Endothelial cell of umbilical vein (primary cell): ENCODE measurements at regions not wholly inside any gene's neighbourhood (a gene's known extent, or its start where the extent isn't known, plus 50 kb on each side); places are given as distances from the start of the nearest gene placed in this dataset.

Experiments used
- BruUV-seq: library from RNA; stranded (reverse); fragments of 400-500 nt; replicated peaks from 2 replicates; lab custom pipeline; 2021; lab: Mats Ljungman, UMichigan
- CTCF ChIA-PET: fragments of 300-600, 350-600 bp; sonication (Branson Sonifier 250); formaldehyde crosslinking; loops from one replicate; lab custom pipeline; 2021; ENCODE audit warnings: antibody characterized with exemption, inconsistent platforms; lab: Charles Lee
- POLR2A ChIA-PET: fragments of 300-600, 350-600 bp; sonication (Branson Sonifier 250); formaldehyde crosslinking; loops from one replicate; lab custom pipeline; 2021; ENCODE audit warnings: antibody characterized with exemption, inconsistent platforms; lab: Charles Lee
- DNase-seq: peaks from one replicate; pipeline ENCODE4 v3.0.0-alpha.2; 2011; ENCODE audit warnings: low read depth, low spot score
- FAIRE-seq: peaks from 2 replicates; lab custom pipeline; 2011; peaks lifted over from hg19 to GRCh38; lab: Jason Lieb, UNC
- H2AFZ ChIP-seq: 2 replicates; pipeline ENCODE4 v1.6.0; 2012; ENCODE audit warnings: low read depth, low read length, control low read depth, inconsistent platforms
- H3K27ac ChIP-seq: 2 replicates; pipeline ENCODE4 v1.5.1; 2011; ENCODE audit warnings: low read depth, mild to moderate bottlenecking, control low read depth, low read length, moderate library complexity; ENCODE audit not compliant: insufficient read depth
- H3K27me3 ChIP-seq, 2 experiments: 2 replicates each; pipeline versions ENCODE4 v1.6.0 to v1.6.1; 2011; ENCODE audit warnings: low read length in 2 of 2, mixed read lengths in 1 of 2; ENCODE audit not compliant: control insufficient read depth in 2 of 2, insufficient read depth in 2 of 2
- H3K36me3 ChIP-seq, 2 experiments: 2 replicates in 1 of 2; 3 replicates in 1 of 2; pipeline ENCODE4 v1.5.1; 2011; ENCODE audit warnings: low read length in 2 of 2, mild to moderate bottlenecking in 1 of 2, moderate library complexity in 1 of 2; ENCODE audit not compliant: control insufficient read depth in 2 of 2, insufficient read depth in 2 of 2; ENCODE audit errors: extremely low read depth in 1 of 2
- H3K4me1 ChIP-seq: 3 replicates; pipeline ENCODE4 v1.5.1; 2011; ENCODE audit warnings: mild to moderate bottlenecking, low read length; ENCODE audit not compliant: control insufficient read depth, insufficient read depth; ENCODE audit errors: extremely low read depth
- H3K4me2 ChIP-seq: 2 replicates; pipeline ENCODE4 v1.6.1; 2011; ENCODE audit warnings: low read length, control low read depth, mixed read lengths; ENCODE audit not compliant: insufficient read depth
- H3K4me3 ChIP-seq, 3 experiments: fragments of 200-600 bp in 1 of 3; sonication (generic), shearing (Covaris generic) in 1 of 3; replicated peaks in 1 of 3; 2 replicates each; pipeline ENCODE4 v1.5.1; 2011 to 2016; ENCODE audit warnings: control low read depth in 3 of 3, low read length in 3 of 3, mild to moderate bottlenecking in 2 of 3, inconsistent platforms in 1 of 3, low read depth in 1 of 3, moderate library complexity in 1 of 3; ENCODE audit not compliant: insufficient read depth in 1 of 3
- H3K79me2 ChIP-seq: 2 replicates; pipeline ENCODE4 v1.6.0; 2012; ENCODE audit warnings: low read length, inconsistent platforms; ENCODE audit not compliant: control insufficient read depth, insufficient read depth
- H3K9ac ChIP-seq: replicated peaks from 2 replicates; pipeline ENCODE3; 2011; ENCODE audit warnings: low read length, control low read depth; ENCODE audit not compliant: insufficient read depth; ENCODE audit errors: extremely low read depth
- H3K9me1 ChIP-seq: replicated peaks from 3 replicates; pipeline ENCODE4 v1.6.0; 2011; ENCODE audit warnings: mild to moderate bottlenecking, low read length; ENCODE audit not compliant: control insufficient read depth, insufficient read depth; ENCODE audit errors: extremely low read depth
- H3K9me3 ChIP-seq: replicated peaks from 2 replicates; pipeline ENCODE4 v1.5.1; 2012; ENCODE audit warnings: low read length, inconsistent platforms; ENCODE audit not compliant: control insufficient read depth, insufficient read depth
- H4K20me1 ChIP-seq: replicated peaks from 2 replicates; pipeline ENCODE3; 2011; ENCODE audit warnings: mild to moderate bottlenecking, low read length; ENCODE audit not compliant: control insufficient read depth, insufficient read depth; ENCODE audit errors: extremely low read depth
- CTCF ChIP-seq, 2 donors: IDR thresholded peaks; 1 replicate in 1 of 2; 2 replicates in 1 of 2; pipeline ENCODE4 v1.5.1; 2011; ENCODE audit warnings: low read length in 2 of 2, mild to moderate bottlenecking in 2 of 2, moderate library complexity in 2 of 2, control low read depth in 1 of 2, inconsistent platforms in 1 of 2, low read depth in 1 of 2; ENCODE audit not compliant: insufficient read depth in 1 of 2; ENCODE audit errors: extremely low read depth in 1 of 2
- EZH2 ChIP-seq: IDR thresholded peaks from 2 replicates; pipeline ENCODE4 v1.6.1; 2012; ENCODE audit warnings: borderline replicate concordance, low read depth, mild to moderate bottlenecking, moderate library complexity, low read length, inconsistent platforms; ENCODE audit not compliant: severe bottlenecking
- FOS ChIP-seq: IDR thresholded peaks from 2 replicates; pipeline ENCODE4 v1.6.1; 2011; ENCODE audit warnings: mild to moderate bottlenecking, low read length, moderate library complexity, borderline replicate concordance; ENCODE audit not compliant: insufficient read depth
- GATA2 ChIP-seq: IDR thresholded peaks from 2 replicates; pipeline ENCODE4 v1.7.0; 2011; ENCODE audit warnings: low read depth, mild to moderate bottlenecking, moderate library complexity, mixed read lengths, low read length; ENCODE audit not compliant: insufficient read length, insufficient read depth
- JUN ChIP-seq: IDR thresholded peaks from 2 replicates; pipeline ENCODE4 v1.6.1; 2011; ENCODE audit warnings: borderline replicate concordance, low read depth; ENCODE audit not compliant: insufficient read length, insufficient read depth
- MAX ChIP-seq: IDR thresholded peaks from 2 replicates; pipeline ENCODE4 v1.6.1; 2011; ENCODE audit not compliant: insufficient read depth, insufficient read length
- MYC ChIP-seq: IDR thresholded peaks from one replicate; pipeline ENCODE4 v1.6.1; 2011; ENCODE audit warnings: mild to moderate bottlenecking, low read depth, low read length
- POLR2A ChIP-seq: IDR thresholded peaks from 2 replicates; pipeline ENCODE4 v1.6.1; 2012; ENCODE audit warnings: low read depth, mild to moderate bottlenecking, control low read depth, low read length
- POLR2AphosphoS5 ChIP-seq: IDR thresholded peaks from 2 replicates; pipeline ENCODE4 v1.6.1; 2012; ENCODE audit warnings: low read depth, mild to moderate bottlenecking, control low read depth, low read length, moderate library complexity; ENCODE audit not compliant: insufficient read depth
- dilution Hi-C: fragments of 300-500 bp; cut with MboI; formaldehyde crosslinking; loops from one replicate; pipeline ENCODE4 v1.15.0; 2019; ENCODE audit warnings: low sequenced_read_pairs; ENCODE audit not compliant: extremely low pct_ligation_motif_present
- intact Hi-C: fragments of 100-400 bp; cut with micrococcal nuclease; formaldehyde crosslinking; loops from one replicate; pipeline ENCODE4 v1.10.0; 2022

GRCh38 chr9:107144475-107144874 is 138.6 kb upstream of the RAD23B start:
- intact Hi-C loops: no loop called here
- H2AFZ ChIP-seq: no peak overlapping the region
- H3K4me3 ChIP-seq: no peak overlapping the region
- H3K4me1 ChIP-seq: no peaks in the 10 kb centered on the region
- H3K9me3 ChIP-seq: no peaks in the 10 kb centered on the region
- H3K9me1 ChIP-seq: no peaks in the 10 kb centered on the region
- no peak for TF ChIP-seq POLR2A
- TF ChIP-seq FOS: no peak
- TF ChIP-seq EZH2: no peak
- DNase-seq (no peak), FAIRE-seq (no peak)
- dilution Hi-C loops: no loop called here
- no peaks in the 10 kb centered on the region for H4K20me1 ChIP-seq
- H3K36me3 ChIP-seq: no peaks in the 10 kb centered on the region
- ChIA-PET CTCF (interaction anchor here (2.1 kb wide), 1 partner anchor 1302 kb away, joined by 5 read pairs; no protein-coding TSS in a partner anchor), POLR2A (no interaction called here)
- H3K27me3 ChIP-seq: no peaks in the 10 kb centered on the region
- H3K9ac ChIP-seq: no peak overlapping the region
- H3K4me2 ChIP-seq: no peak overlapping the region
- no peak overlapping the region for H3K27ac ChIP-seq
- no peaks in the 10 kb centered on the region for H3K79me2 ChIP-seq
- no TSS peak for BruUV-seq

DNA sequence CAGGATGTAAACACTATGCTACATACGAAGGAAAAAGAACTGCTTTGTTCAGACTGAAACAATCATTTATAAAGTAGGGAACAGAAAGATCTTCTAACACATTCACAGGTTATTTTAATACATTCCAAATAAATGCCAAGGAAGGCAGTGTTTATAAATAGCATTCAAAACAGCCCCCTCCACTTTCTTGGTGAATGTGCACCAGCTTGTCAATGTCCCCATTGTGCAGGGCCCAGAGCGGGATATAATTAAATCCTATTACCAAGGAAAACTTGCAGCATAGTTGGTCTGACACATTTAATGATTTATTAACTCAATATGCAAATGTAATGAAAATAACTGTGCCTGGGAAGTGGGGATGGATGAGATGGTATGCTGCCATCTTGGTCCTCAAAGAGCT is 135.9 kb upstream of the RAD23B start:
- dilution Hi-C loops (no loop called here), intact Hi-C loops (no loop called here)
- no peak overlapping the region for H3K4me3 ChIP-seq
- no peak overlapping the region for H3K9ac ChIP-seq
- no peak for FAIRE-seq
- no peak overlapping the region for H2AFZ ChIP-seq
- ChIA-PET CTCF (interaction anchor here (0.5 to 1.3 kb wide), 3 partner anchors 8 to 381 kb away, joined by 3 read pairs; no protein-coding TSS in a partner anchor), POLR2A (no interaction called here)
- TF ChIP-seq POLR2A: no peak
- TF ChIP-seq JUN: no peak
- no peak for TF ChIP-seq POLR2AphosphoS5
- TF ChIP-seq MAX: no peak
- no peak for TF ChIP-seq FOS
- no peak for TF ChIP-seq EZH2
- TF ChIP-seq CTCF (IDR thresholded peaks at IDR 0.05; ENCODE audit: extremely low read depth in 1 of 2, insufficient read depth in 1 of 2, low read depth in 1 of 2, low read length in 2 of 2): no peak
- no peak for TF ChIP-seq GATA2
- TF ChIP-seq MYC: no peak
- H3K79me2 ChIP-seq: no peaks in the 10 kb centered on the region
- H3K4me2 ChIP-seq: no peak overlapping the region
- no peak overlapping the region for H3K27ac ChIP-seq
- DNase-seq: no peak
- no peaks in the 10 kb centered on the region for H3K9me1 ChIP-seq
- H3K9me3 ChIP-seq: no peaks in the 10 kb centered on the region
- H3K36me3 ChIP-seq: no peaks in the 10 kb centered on the region
- H3K4me1 ChIP-seq: no peaks in the 10 kb centered on the region
- no peaks in the 10 kb centered on the region for H3K27me3 ChIP-seq
- BruUV-seq: no TSS peak
- H4K20me1 ChIP-seq: no peaks in the 10 kb centered on the region
